ENCODE measurements at regions not wholly inside any gene's neighbourhood (a gene's known extent, or its start where the extent isn't known, plus 50 kb on each side); places are given as distances from the start of the nearest gene placed in this dataset.
A peak's percentile ranks its signal among the peaks of the same experiment; 100 is the strongest.

GRCh38 chr13:76516586-76516985, 369.6 kb downstream of the KCTD12 start:
- DNase-seq (ENCODE audit: low spot score) = no peak

- peak; percentile 14 for DNase-seq (ENCODE audit: low spot score)
Observed at GRCh38 chr13:76516013-76516412, 370.2 kb downstream of the KCTD12 start.

- peak; percentile 9 for DNase-seq (ENCODE audit: low spot score)
Observed at GRCh38 chr13:76512721-76513145, 373.5 kb downstream of the KCTD12 start.

GRCh38 chr13:76505437-76505836, 380.8 kb downstream of the KCTD12 start:
- no peak for DNase-seq (ENCODE audit: low spot score)

GRCh38 chr13:76503766-76504165, 382.4 kb downstream of the KCTD12 start:
- no peak for DNase-seq (ENCODE audit: low spot score)

GRCh38 chr13:76503291-76503690, 382.9 kb downstream of the KCTD12 start:
- DNase-seq (ENCODE audit: low spot score) = no peak

- DNase-seq (ENCODE audit: low spot score) = no peak
Observed at GRCh38 chr13:76500894-76501293, 385.3 kb downstream of the KCTD12 start.

- DNase-seq (ENCODE audit: low spot score) = no peak
Observed at GRCh38 chr13:76499891-76500290, 386.3 kb downstream of the KCTD12 start.

- no peak for DNase-seq (ENCODE audit: low spot score)
Observed at GRCh38 chr13:76489274-76489673, 396.9 kb downstream of the KCTD12 start.

- no peak for DNase-seq (ENCODE audit: low spot score)
Observed at GRCh38 chr13:76481738-76482137, 404.5 kb downstream of the KCTD12 start.

GRCh38 chr13:76474966-76475365, 411.2 kb downstream of the KCTD12 start:
- no peak for DNase-seq (ENCODE audit: low spot score)

GRCh38 chr13:76474356-76474755, 411.8 kb downstream of the KCTD12 start:
- DNase-seq (ENCODE audit: low spot score) = no peak

GRCh38 chr13:76473552-76474134, 412.6 kb downstream of the KCTD12 start:
- peak; percentile 82 for DNase-seq (ENCODE audit: low spot score)

- no peak for DNase-seq (ENCODE audit: low spot score)
Observed at GRCh38 chr13:76472916-76473315, 413.3 kb downstream of the KCTD12 start.

GRCh38 chr13:76471486-76471885, 414.7 kb downstream of the KCTD12 start:
- DNase-seq (ENCODE audit: low spot score) = no peak

- no peak for DNase-seq (ENCODE audit: low spot score)
Observed at GRCh38 chr13:76470991-76471390, 415.2 kb downstream of the KCTD12 start.

- no peak for DNase-seq (ENCODE audit: low spot score)
Observed at GRCh38 chr13:76466043-76466442, 420.2 kb downstream of the KCTD12 start.

- DNase-seq (ENCODE audit: low spot score) = peak; percentile 8
Observed at GRCh38 chr13:76463314-76463713, 422.9 kb downstream of the KCTD12 start.

- no peak for DNase-seq (ENCODE audit: low spot score)
Observed at GRCh38 chr13:76461999-76462398, 424.2 kb downstream of the KCTD12 start.

GRCh38 chr13:76461484-76461883, 424.7 kb downstream of the KCTD12 start:
- no peak for DNase-seq (ENCODE audit: low spot score)

GRCh38 chr13:76459863-76460262, 426.3 kb downstream of the KCTD12 start:
- no peak for DNase-seq (ENCODE audit: low spot score)

- DNase-seq (ENCODE audit: low spot score) = peak; percentile 28
Observed at GRCh38 chr13:76455960-76456359, 430.2 kb downstream of the KCTD12 start.

GRCh38 chr13:76454991-76455390, 431.2 kb downstream of the KCTD12 start:
- no peak for DNase-seq (ENCODE audit: low spot score)

- no peak for DNase-seq (ENCODE audit: low spot score)
Observed at GRCh38 chr13:76449716-76450115, 436.5 kb downstream of the KCTD12 start.

GRCh38 chr13:76446191-76446590, 440.0 kb downstream of the KCTD12 start:
- no peak for DNase-seq (ENCODE audit: low spot score)

Data from kidney tubule cell (primary cell).